ENCODE measurements at regions not wholly inside any gene's neighbourhood (a gene's known extent, or its start where the extent isn't known, plus 50 kb on each side); places are given as distances from the start of the nearest gene placed in this dataset.

- H3K36me3 ChIP-seq (ENCODE audit: control insufficient read depth in 2 of 2, insufficient read depth in 2 of 2, low read length in 1 of 2), result no peaks in the 10 kb centered on the region
- H3K4me1 ChIP-seq (ENCODE audit: control insufficient read depth in 2 of 2, insufficient read depth in 2 of 2, low read length in 2 of 2), result no peaks in the 10 kb centered on the region
- no peaks in the 10 kb centered on the region for H3K9me3 ChIP-seq (ENCODE audit: control insufficient read depth in 2 of 2, insufficient read depth in 1 of 2, low read length in 1 of 2)
- no peak for DNase-seq (ENCODE audit: low read depth in 6 of 9, low spot score in 9 of 9)
- 86% methylated on average over 2 of the region's 2 CpGs for WGBS
- H3K4me3 ChIP-seq (ENCODE audit: low read length in 2 of 2), result no peak overlapping the region
- H3K27ac ChIP-seq (ENCODE audit: low read depth in 1 of 2, low read length in 1 of 2), result no peak overlapping the region
- no peaks in the 10 kb centered on the region for H3K27me3 ChIP-seq (ENCODE audit: control insufficient read depth in 2 of 2, insufficient read depth in 1 of 2, low read length in 1 of 2)
These were observed 101.0 kb upstream of the FLRT2 start for GRCh38 chr14:85428926-85429325.

- DNase-seq (ENCODE audit: low read depth in 6 of 9, low spot score in 9 of 9), result no peak
- H3K9me3 ChIP-seq (ENCODE audit: control insufficient read depth in 2 of 2, insufficient read depth in 1 of 2, low read length in 1 of 2), result no peaks in the 10 kb centered on the region
- no peak overlapping the region for H3K4me3 ChIP-seq (ENCODE audit: low read length in 2 of 2)
- H3K27me3 ChIP-seq (ENCODE audit: control insufficient read depth in 2 of 2, insufficient read depth in 1 of 2, low read length in 1 of 2), result no peaks in the 10 kb centered on the region
- H3K27ac ChIP-seq (ENCODE audit: low read depth in 1 of 2, low read length in 1 of 2), result no peak overlapping the region
- 98% methylated on average over 1 of the region's 1 CpG for WGBS
- no peaks in the 10 kb centered on the region for H3K36me3 ChIP-seq (ENCODE audit: control insufficient read depth in 2 of 2, insufficient read depth in 2 of 2, low read length in 1 of 2)
- no peaks in the 10 kb centered on the region for H3K4me1 ChIP-seq (ENCODE audit: control insufficient read depth in 2 of 2, insufficient read depth in 2 of 2, low read length in 2 of 2)
These were observed 92.8 kb upstream of the FLRT2 start for GRCh38 chr14:85437148-85437547.

DNA sequence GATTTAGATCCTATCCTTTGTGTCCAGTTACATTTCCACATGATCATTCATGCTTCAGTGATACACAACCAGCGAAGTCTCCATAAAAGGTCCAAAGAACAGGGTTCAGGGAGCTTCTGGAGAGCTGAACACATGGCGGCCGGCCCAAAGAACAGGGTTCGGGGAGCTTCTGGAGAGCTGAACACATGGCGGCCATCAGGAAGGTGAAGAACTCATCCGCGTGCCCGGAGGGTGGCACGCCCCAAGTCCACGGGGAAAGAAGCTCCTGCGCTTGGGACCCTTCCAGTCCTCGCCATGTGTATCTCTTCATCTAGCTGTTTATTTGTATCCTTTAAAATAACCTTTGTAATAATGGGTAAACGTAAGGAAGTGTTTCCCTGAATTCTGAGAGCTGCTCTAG lies 91.9 kb upstream of the FLRT2 start:
- Histone ChIP-seq H3K4me1 (ENCODE audit: control insufficient read depth in 2 of 2, insufficient read depth in 2 of 2, low read length in 2 of 2) (no peaks in the 10 kb centered on the region), H3K4me3 (ENCODE audit: low read length in 2 of 2) (no peak overlapping the region), H3K9me3 (ENCODE audit: control insufficient read depth in 2 of 2, insufficient read depth in 1 of 2, low read length in 1 of 2) (no peaks in the 10 kb centered on the region), H3K36me3 (ENCODE audit: control insufficient read depth in 2 of 2, insufficient read depth in 2 of 2, low read length in 1 of 2) (no peaks in the 10 kb centered on the region), H3K27me3 (ENCODE audit: control insufficient read depth in 2 of 2, insufficient read depth in 1 of 2, low read length in 1 of 2) (no peaks in the 10 kb centered on the region), H3K27ac (ENCODE audit: low read depth in 1 of 2, low read length in 1 of 2) (no peak overlapping the region)
- no peak for DNase-seq (ENCODE audit: low read depth in 6 of 9, low spot score in 9 of 9)
- 97% methylated on average over 13 of the region's 13 CpGs for WGBS

DNA sequence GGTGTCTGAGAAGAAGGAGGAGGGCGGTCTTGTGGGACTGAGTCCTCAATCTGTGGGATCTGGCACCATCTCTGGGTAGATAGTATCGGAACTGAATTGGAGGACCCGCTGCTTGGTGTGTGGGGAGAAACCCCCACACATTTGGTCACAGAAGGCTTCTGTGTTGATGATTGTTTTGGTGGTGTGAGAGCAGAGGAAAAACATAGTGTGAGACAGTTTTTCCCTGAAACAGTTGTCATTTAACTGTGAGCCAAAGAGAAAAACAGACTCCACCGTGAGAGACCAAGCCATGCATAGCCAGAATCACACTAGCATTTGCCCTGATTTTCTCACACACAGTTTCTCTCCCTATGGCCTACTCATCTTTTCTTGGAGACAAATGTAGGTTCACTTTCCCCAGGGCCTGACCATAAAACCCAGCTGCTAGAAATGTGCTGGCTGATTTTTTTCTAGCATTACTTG lies 91.4 kb upstream of the FLRT2 start:
- Histone ChIP-seq H3K36me3 (ENCODE audit: control insufficient read depth in 2 of 2, insufficient read depth in 2 of 2, low read length in 1 of 2) (no peaks in the 10 kb centered on the region), H3K9me3 (ENCODE audit: control insufficient read depth in 2 of 2, insufficient read depth in 1 of 2, low read length in 1 of 2) (no peaks in the 10 kb centered on the region), H3K27ac (ENCODE audit: low read depth in 1 of 2, low read length in 1 of 2) (no peak overlapping the region), H3K4me3 (ENCODE audit: low read length in 2 of 2) (no peak overlapping the region), H3K4me1 (ENCODE audit: control insufficient read depth in 2 of 2, insufficient read depth in 2 of 2, low read length in 2 of 2) (no peaks in the 10 kb centered on the region), H3K27me3 (ENCODE audit: control insufficient read depth in 2 of 2, insufficient read depth in 1 of 2, low read length in 1 of 2) (no peaks in the 10 kb centered on the region)
- no peak for DNase-seq (ENCODE audit: low read depth in 6 of 9, low spot score in 9 of 9)
- 92% methylated on average over 4 of the region's 4 CpGs for WGBS

GRCh38 chr14:85439696-85440328 lies 90.1 kb upstream of the FLRT2 start:
- Histone ChIP-seq H3K4me1 (ENCODE audit: control insufficient read depth in 2 of 2, insufficient read depth in 2 of 2, low read length in 2 of 2) (no peaks in the 10 kb centered on the region), H3K4me3 (ENCODE audit: low read length in 2 of 2) (no peak overlapping the region), H3K27me3 (ENCODE audit: control insufficient read depth in 2 of 2, insufficient read depth in 1 of 2, low read length in 1 of 2) (no peaks in the 10 kb centered on the region), H3K36me3 (ENCODE audit: control insufficient read depth in 2 of 2, insufficient read depth in 2 of 2, low read length in 1 of 2) (no peaks in the 10 kb centered on the region), H3K27ac (ENCODE audit: low read depth in 1 of 2, low read length in 1 of 2) (no peak overlapping the region), H3K9me3 (ENCODE audit: control insufficient read depth in 2 of 2, insufficient read depth in 1 of 2, low read length in 1 of 2) (no peaks in the 10 kb centered on the region)
- 94% methylated on average over 4 of the region's 4 CpGs for WGBS
- DNase-seq (ENCODE audit: low read depth in 6 of 9, low spot score in 9 of 9), result no peak

DNA sequence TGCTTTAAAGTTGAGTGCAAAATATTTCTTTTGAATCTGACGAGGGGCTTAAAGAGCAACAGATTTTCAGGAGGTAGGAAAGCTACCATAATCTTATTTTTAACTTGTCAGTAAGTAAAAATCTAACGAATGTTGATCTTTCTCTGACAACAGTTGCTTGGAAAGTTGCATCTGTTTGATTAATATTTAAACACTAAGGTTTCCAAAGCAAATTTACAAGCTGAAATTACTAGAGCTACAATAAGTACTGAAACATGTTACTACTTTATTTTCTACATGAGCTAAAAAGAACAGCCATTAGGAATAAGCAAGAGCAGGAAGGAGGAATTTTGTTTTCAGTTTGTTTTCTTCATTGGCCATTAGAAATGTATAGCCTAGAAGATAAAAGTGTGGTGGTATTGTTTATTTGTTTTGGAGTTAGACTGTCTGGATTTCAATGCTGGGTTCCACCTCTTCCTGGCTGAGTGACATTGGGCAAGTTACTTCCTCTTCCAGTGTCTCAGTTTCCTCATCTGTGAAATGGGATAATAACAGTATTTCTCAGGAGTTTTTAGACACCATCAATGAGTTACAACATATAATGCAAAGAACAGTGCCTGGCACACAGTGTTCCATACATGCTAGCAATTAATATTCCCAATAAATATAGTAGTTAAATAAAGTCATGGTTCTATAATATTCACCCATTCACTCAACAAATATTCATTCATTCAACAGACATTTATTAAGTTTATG lies 87.9 kb upstream of the FLRT2 start:
- WGBS, result 94% methylated on average over 2 of the region's 2 CpGs
- no peaks in the 10 kb centered on the region for H3K27me3 ChIP-seq (ENCODE audit: control insufficient read depth in 2 of 2, insufficient read depth in 1 of 2, low read length in 1 of 2)
- no peak overlapping the region for H3K4me3 ChIP-seq (ENCODE audit: low read length in 2 of 2)
- no peaks in the 10 kb centered on the region for H3K36me3 ChIP-seq (ENCODE audit: control insufficient read depth in 2 of 2, insufficient read depth in 2 of 2, low read length in 1 of 2)
- H3K9me3 ChIP-seq (ENCODE audit: control insufficient read depth in 2 of 2, insufficient read depth in 1 of 2, low read length in 1 of 2), result no peaks in the 10 kb centered on the region
- DNase-seq (ENCODE audit: low read depth in 6 of 9, low spot score in 9 of 9), result no peak
- no peak overlapping the region for H3K27ac ChIP-seq (ENCODE audit: low read depth in 1 of 2, low read length in 1 of 2)
- H3K4me1 ChIP-seq (ENCODE audit: control insufficient read depth in 2 of 2, insufficient read depth in 2 of 2, low read length in 2 of 2), result no peaks in the 10 kb centered on the region

GRCh38 chr14:85442996-85443395 lies 86.9 kb upstream of the FLRT2 start:
- H3K27ac ChIP-seq (ENCODE audit: low read depth in 1 of 2, low read length in 1 of 2), result no peak overlapping the region
- H3K4me1 ChIP-seq (ENCODE audit: control insufficient read depth in 2 of 2, insufficient read depth in 2 of 2, low read length in 2 of 2), result no peaks in the 10 kb centered on the region
- H3K27me3 ChIP-seq (ENCODE audit: control insufficient read depth in 2 of 2, insufficient read depth in 1 of 2, low read length in 1 of 2), result no peaks in the 10 kb centered on the region
- no peak overlapping the region for H3K4me3 ChIP-seq (ENCODE audit: low read length in 2 of 2)
- DNase-seq (ENCODE audit: low read depth in 6 of 9, low spot score in 9 of 9), result no peak
- 99% methylated on average over 1 of the region's 1 CpG for WGBS
- no peaks in the 10 kb centered on the region for H3K9me3 ChIP-seq (ENCODE audit: control insufficient read depth in 2 of 2, insufficient read depth in 1 of 2, low read length in 1 of 2)
- no peaks in the 10 kb centered on the region for H3K36me3 ChIP-seq (ENCODE audit: control insufficient read depth in 2 of 2, insufficient read depth in 2 of 2, low read length in 1 of 2)

GRCh38 chr14:85444635-85445034 lies 85.3 kb upstream of the FLRT2 start:
- H3K27ac ChIP-seq (ENCODE audit: low read depth in 1 of 2, low read length in 1 of 2), result no peak overlapping the region
- H3K4me1 ChIP-seq (ENCODE audit: control insufficient read depth in 2 of 2, insufficient read depth in 2 of 2, low read length in 2 of 2), result no peaks in the 10 kb centered on the region
- no peak overlapping the region for H3K4me3 ChIP-seq (ENCODE audit: low read length in 2 of 2)
- no peak for DNase-seq (ENCODE audit: low read depth in 6 of 9, low spot score in 9 of 9)
- no peaks in the 10 kb centered on the region for H3K36me3 ChIP-seq (ENCODE audit: control insufficient read depth in 2 of 2, insufficient read depth in 2 of 2, low read length in 1 of 2)
- no peaks in the 10 kb centered on the region for H3K27me3 ChIP-seq (ENCODE audit: control insufficient read depth in 2 of 2, insufficient read depth in 1 of 2, low read length in 1 of 2)
- H3K9me3 ChIP-seq (ENCODE audit: control insufficient read depth in 2 of 2, insufficient read depth in 1 of 2, low read length in 1 of 2), result no peaks in the 10 kb centered on the region
- WGBS, result 59% methylated on average over 3 of the region's 3 CpGs

- Histone ChIP-seq H3K27me3 (ENCODE audit: control insufficient read depth in 2 of 2, insufficient read depth in 1 of 2, low read length in 1 of 2) (no peaks in the 10 kb centered on the region), H3K4me3 (ENCODE audit: low read length in 2 of 2) (no peak overlapping the region), H3K9me3 (ENCODE audit: control insufficient read depth in 2 of 2, insufficient read depth in 1 of 2, low read length in 1 of 2) (no peaks in the 10 kb centered on the region), H3K27ac (ENCODE audit: low read depth in 1 of 2, low read length in 1 of 2) (no peak overlapping the region), H3K4me1 (ENCODE audit: control insufficient read depth in 2 of 2, insufficient read depth in 2 of 2, low read length in 2 of 2) (no peaks in the 10 kb centered on the region), H3K36me3 (ENCODE audit: control insufficient read depth in 2 of 2, insufficient read depth in 2 of 2, low read length in 1 of 2) (no peaks in the 10 kb centered on the region)
- DNase-seq (ENCODE audit: low read depth in 6 of 9, low spot score in 9 of 9), result no peak
- WGBS, result 96% methylated on average over 3 of the region's 3 CpGs
These were observed 84.7 kb upstream of the FLRT2 start for GRCh38 chr14:85445151-85445795.

Data from thymus (tissue), 11 donors.